ENCODE measurements at regions not wholly inside any gene's neighbourhood (a gene's known extent, or its start where the extent isn't known, plus 50 kb on each side); places are given as distances from the start of the nearest gene placed in this dataset.
A peak's percentile ranks its signal among the peaks of the same experiment; 100 is the strongest.

- no peaks in the 10 kb centered on the region for H3K27me3 Mint-ChIP-seq
- no peaks in the 10 kb centered on the region for H3K4me1 Mint-ChIP-seq
- no peaks in the 10 kb centered on the region for H3K36me3 Mint-ChIP-seq
- no peaks in the 10 kb centered on the region for H3K9me3 Mint-ChIP-seq
- no peak for ATAC-seq
- no peak overlapping the region for H3K4me3 Mint-ChIP-seq
- no peak overlapping the region for H3K27ac Mint-ChIP-seq
Observed at GRCh38 chr3:186487819-186488218, 56.4 kb downstream of the CRYGS start.

- Mint-ChIP-seq H3K9me3 (no peaks in the 10 kb centered on the region), H3K4me1 (no peaks in the 10 kb centered on the region), H3K36me3 (no peaks in the 10 kb centered on the region), H3K4me3 (no peak overlapping the region), H3K27ac (no peak overlapping the region), H3K27me3 (no peaks in the 10 kb centered on the region)
- no peak for ATAC-seq
Observed at GRCh38 chr3:186487037-186487436, 57.1 kb downstream of the CRYGS start.

GRCh38 chr3:186483611-186484340 is 60.4 kb downstream of the CRYGS start:
- Mint-ChIP-seq H3K4me3 (no peak overlapping the region), H3K36me3 (no peaks in the 10 kb centered on the region), H3K9me3 (no peaks in the 10 kb centered on the region), H3K27me3 (no peaks in the 10 kb centered on the region), H3K4me1 (peaks cover 9% of the 10 kb centered on the region), H3K27ac (no peak overlapping the region)
- ATAC-seq, result no peak

GRCh38 chr3:186481526-186481925 is 62.7 kb downstream of the CRYGS start:
- no peak for ATAC-seq
- Mint-ChIP-seq H3K36me3 (no peaks in the 10 kb centered on the region), H3K27me3 (no peaks in the 10 kb centered on the region), H3K4me1 (peaks cover 9% of the 10 kb centered on the region), H3K27ac (no peak overlapping the region), H3K9me3 (no peaks in the 10 kb centered on the region), H3K4me3 (no peak overlapping the region)

GRCh38 chr3:186477876-186478275 is 66.3 kb downstream of the CRYGS start:
- Mint-ChIP-seq H3K36me3 (no peaks in the 10 kb centered on the region), H3K4me1 (peaks cover 9% of the 10 kb centered on the region), H3K4me3 (no peak overlapping the region), H3K9me3 (no peaks in the 10 kb centered on the region), H3K27ac (no peak overlapping the region), H3K27me3 (no peaks in the 10 kb centered on the region)
- no peak for ATAC-seq

- no peak for ATAC-seq
- no peak overlapping the region for H3K4me3 Mint-ChIP-seq
- H3K27ac Mint-ChIP-seq, result no peak overlapping the region
- H3K9me3 Mint-ChIP-seq, result no peaks in the 10 kb centered on the region
- H3K36me3 Mint-ChIP-seq, result no peaks in the 10 kb centered on the region
- H3K27me3 Mint-ChIP-seq, result no peaks in the 10 kb centered on the region
- H3K4me1 Mint-ChIP-seq, result peaks cover 9% of the 10 kb centered on the region
Observed at GRCh38 chr3:186477033-186477432, 67.1 kb downstream of the CRYGS start.

- H3K4me3 Mint-ChIP-seq, result no peak overlapping the region
- no peaks in the 10 kb centered on the region for H3K27me3 Mint-ChIP-seq
- no peak for ATAC-seq
- H3K9me3 Mint-ChIP-seq, result no peaks in the 10 kb centered on the region
- no peaks in the 10 kb centered on the region for H3K36me3 Mint-ChIP-seq
- H3K27ac Mint-ChIP-seq, result no peak overlapping the region
- H3K4me1 Mint-ChIP-seq, result peaks cover 4% of the 10 kb centered on the region
Observed at GRCh38 chr3:186476541-186476940, 67.6 kb downstream of the CRYGS start.

- H3K27ac Mint-ChIP-seq, result no peak overlapping the region
- no peak for ATAC-seq
- H3K4me3 Mint-ChIP-seq, result no peak overlapping the region
- no peaks in the 10 kb centered on the region for H3K36me3 Mint-ChIP-seq
- no peaks in the 10 kb centered on the region for H3K27me3 Mint-ChIP-seq
- H3K9me3 Mint-ChIP-seq, result no peaks in the 10 kb centered on the region
- no peaks in the 10 kb centered on the region for H3K4me1 Mint-ChIP-seq
Observed at GRCh38 chr3:186476044-186476468, 68.1 kb downstream of the CRYGS start.

- Mint-ChIP-seq H3K27ac (no peak overlapping the region), H3K27me3 (no peaks in the 10 kb centered on the region), H3K36me3 (no peaks in the 10 kb centered on the region), H3K9me3 (no peaks in the 10 kb centered on the region), H3K4me1 (peaks cover 9% of the 10 kb centered on the region), H3K4me3 (no peak overlapping the region)
- ATAC-seq, result no peak
Observed at GRCh38 chr3:186473166-186473565, 71.0 kb downstream of the CRYGS start.

GRCh38 chr3:186472456-186473008 is 71.6 kb downstream of the CRYGS start:
- Mint-ChIP-seq H3K4me3 (no peak overlapping the region), H3K27ac (no peak overlapping the region), H3K4me1 (peaks cover 9% of the 10 kb centered on the region), H3K27me3 (no peaks in the 10 kb centered on the region), H3K9me3 (no peaks in the 10 kb centered on the region), H3K36me3 (no peaks in the 10 kb centered on the region)
- ATAC-seq, result no peak

- Mint-ChIP-seq H3K4me1 (peaks cover 9% of the 10 kb centered on the region), H3K4me3 (no peak overlapping the region), H3K9me3 (no peaks in the 10 kb centered on the region), H3K27me3 (no peaks in the 10 kb centered on the region), H3K36me3 (no peaks in the 10 kb centered on the region), H3K27ac (no peak overlapping the region)
- no peak for ATAC-seq
Observed at GRCh38 chr3:186471771-186472170, 72.4 kb downstream of the CRYGS start.

GRCh38 chr3:186469525-186469924 is 74.7 kb downstream of the CRYGS start:
- H3K27ac Mint-ChIP-seq, result peak overlapping the region; percentile 68
- H3K4me3 Mint-ChIP-seq, result no peak overlapping the region
- no peak for ATAC-seq
- H3K9me3 Mint-ChIP-seq, result no peaks in the 10 kb centered on the region
- H3K27me3 Mint-ChIP-seq, result no peaks in the 10 kb centered on the region
- no peaks in the 10 kb centered on the region for H3K36me3 Mint-ChIP-seq
- H3K4me1 Mint-ChIP-seq, result peaks cover 15% of the 10 kb centered on the region

GRCh38 chr3:186467969-186468368 is 76.2 kb downstream of the CRYGS start:
- H3K9me3 Mint-ChIP-seq, result no peaks in the 10 kb centered on the region
- no peaks in the 10 kb centered on the region for H3K36me3 Mint-ChIP-seq
- peaks cover 21% of the 10 kb centered on the region for H3K4me1 Mint-ChIP-seq
- no peak overlapping the region for H3K4me3 Mint-ChIP-seq
- H3K27me3 Mint-ChIP-seq, result no peaks in the 10 kb centered on the region
- H3K27ac Mint-ChIP-seq, result no peak overlapping the region
- ATAC-seq, result no peak

- H3K4me3 Mint-ChIP-seq, result no peak overlapping the region
- no peak for ATAC-seq
- H3K4me1 Mint-ChIP-seq, result peaks cover 21% of the 10 kb centered on the region
- no peaks in the 10 kb centered on the region for H3K27me3 Mint-ChIP-seq
- no peaks in the 10 kb centered on the region for H3K36me3 Mint-ChIP-seq
- H3K27ac Mint-ChIP-seq, result no peak overlapping the region
- H3K9me3 Mint-ChIP-seq, result no peaks in the 10 kb centered on the region
Observed at GRCh38 chr3:186466391-186466974, 77.7 kb downstream of the CRYGS start.

GRCh38 chr3:186465508-186465907 is 78.7 kb downstream of the CRYGS start:
- Mint-ChIP-seq H3K9me3 (no peaks in the 10 kb centered on the region), H3K4me3 (no peak overlapping the region), H3K27ac (no peak overlapping the region)

More at GRCh38 chr3:186465508-186465907, 78.7 kb downstream of the CRYGS start:
- H3K4me1 Mint-ChIP-seq, result peaks cover 21% of the 10 kb centered on the region
- no peaks in the 10 kb centered on the region for H3K36me3 Mint-ChIP-seq
- no peak for ATAC-seq
- no peaks in the 10 kb centered on the region for H3K27me3 Mint-ChIP-seq

Measured in stimulated activated memory B cell treated with anti-CD40 and anti-IgM and Interleukin-4, amounts not matched to agents 10 μg/mL and 1 μg/mL and 100 μg/mL, for 72 hours (primary cell).